Ascending aorta (tissue), 2 donors: ENCODE measurements at regions not wholly inside any gene's neighbourhood (a gene's known extent, or its start where the extent isn't known, plus 50 kb on each side); places are given as distances from the start of the nearest gene placed in this dataset.

Source experiments
- DNase-seq, 2 donors: peaks; one replicate each; pipeline ENCODE4 v3.0.0-alpha.2; 2019; ENCODE audit warnings: low spot score in 2 of 2
- H3K27ac ChIP-seq, 2 donors: fragments of 200-600 bp; sonication (generic); one replicate each; pipeline ENCODE4 v1.5.1; 2016 to 2017; ENCODE audit warnings: mild to moderate bottlenecking in 1 of 2
- H3K27me3 ChIP-seq: fragments of 200-600 bp; sonication (generic); one replicate; pipeline ENCODE4 v1.5.1; 2017
- H3K36me3 ChIP-seq, 2 donors: fragments of 200-600 bp; sonication (generic); one replicate each; pipeline ENCODE4 v1.5.1; 2016
- H3K4me1 ChIP-seq, 2 donors: fragments of 200-600 bp; sonication (generic); one replicate each; pipeline ENCODE4 v1.5.1; 2016 to 2017; ENCODE audit warnings: mild to moderate bottlenecking in 1 of 2
- H3K4me3 ChIP-seq, 2 donors: fragments of 200-600 bp; sonication (generic); one replicate each; pipeline ENCODE4 v1.5.1; 2016 to 2017; ENCODE audit warnings: mild to moderate bottlenecking in 1 of 2
- H3K9me3 ChIP-seq, 2 donors: fragments of 200-600 bp; sonication (generic); one replicate each; pipeline ENCODE4 v1.5.1; 2016
- intact Hi-C: fragments of 100-400 bp; cut with DNase I; formaldehyde crosslinking; loops from one replicate; pipeline ENCODE4 v1.15.1; 2023
- TF ChIP-seq, protein P1 (sequence below), 3 experiments: fragments of 200-600 bp in 2 of 3; fragments of 450-650 bp in 1 of 3; sonication (generic) in 2 of 3; IDR thresholded peaks; one replicate each; pipeline ENCODE4 v1.5.1; 2016 to 2019; ENCODE audit warnings: antibody characterized with exemption in 3 of 3, mild to moderate bottlenecking in 1 of 3, moderate library complexity in 1 of 3

DNA sequence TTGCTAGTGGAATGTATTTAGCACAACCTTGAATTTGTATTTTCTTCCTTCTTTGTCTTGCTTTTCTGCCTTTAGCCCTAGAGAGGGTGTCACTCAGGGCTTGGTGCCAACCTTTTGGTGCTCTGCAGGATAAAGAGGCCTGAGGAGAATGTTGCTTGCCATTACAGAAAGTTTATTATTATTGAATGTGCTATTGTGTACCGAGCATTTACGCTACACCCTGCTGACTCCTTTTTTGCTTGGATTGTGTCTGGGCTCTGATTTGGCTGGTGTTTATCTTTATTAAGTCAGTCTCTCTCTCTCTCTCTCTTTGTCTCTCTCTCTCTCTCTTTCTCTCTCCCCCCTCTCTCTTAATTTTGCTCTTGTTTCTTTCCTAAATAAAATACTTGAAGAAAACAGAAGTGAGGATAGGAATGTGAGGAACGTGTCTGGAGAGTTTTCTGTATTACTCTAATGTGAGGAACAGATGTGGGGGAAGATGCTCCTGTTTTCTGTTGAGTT lies 284.4 kb upstream of the PHYHIPL start:
- Histone ChIP-seq H3K36me3 (no peaks in the 10 kb centered on the region), H3K4me1 (no peaks in the 10 kb centered on the region), H3K27me3 (no peaks in the 10 kb centered on the region), H3K27ac (no peak overlapping the region), H3K4me3 (no peak overlapping the region), H3K9me3 (no peaks in the 10 kb centered on the region)
- DNase-seq: no peak
- TF ChIP-seq, protein P1, sequence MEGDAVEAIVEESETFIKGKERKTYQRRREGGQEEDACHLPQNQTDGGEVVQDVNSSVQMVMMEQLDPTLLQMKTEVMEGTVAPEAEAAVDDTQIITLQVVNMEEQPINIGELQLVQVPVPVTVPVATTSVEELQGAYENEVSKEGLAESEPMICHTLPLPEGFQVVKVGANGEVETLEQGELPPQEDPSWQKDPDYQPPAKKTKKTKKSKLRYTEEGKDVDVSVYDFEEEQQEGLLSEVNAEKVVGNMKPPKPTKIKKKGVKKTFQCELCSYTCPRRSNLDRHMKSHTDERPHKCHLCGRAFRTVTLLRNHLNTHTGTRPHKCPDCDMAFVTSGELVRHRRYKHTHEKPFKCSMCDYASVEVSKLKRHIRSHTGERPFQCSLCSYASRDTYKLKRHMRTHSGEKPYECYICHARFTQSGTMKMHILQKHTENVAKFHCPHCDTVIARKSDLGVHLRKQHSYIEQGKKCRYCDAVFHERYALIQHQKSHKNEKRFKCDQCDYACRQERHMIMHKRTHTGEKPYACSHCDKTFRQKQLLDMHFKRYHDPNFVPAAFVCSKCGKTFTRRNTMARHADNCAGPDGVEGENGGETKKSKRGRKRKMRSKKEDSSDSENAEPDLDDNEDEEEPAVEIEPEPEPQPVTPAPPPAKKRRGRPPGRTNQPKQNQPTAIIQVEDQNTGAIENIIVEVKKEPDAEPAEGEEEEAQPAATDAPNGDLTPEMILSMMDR (IDR thresholded peaks at IDR 0.05): no peak
- intact Hi-C loops: no loop called here

DNA sequence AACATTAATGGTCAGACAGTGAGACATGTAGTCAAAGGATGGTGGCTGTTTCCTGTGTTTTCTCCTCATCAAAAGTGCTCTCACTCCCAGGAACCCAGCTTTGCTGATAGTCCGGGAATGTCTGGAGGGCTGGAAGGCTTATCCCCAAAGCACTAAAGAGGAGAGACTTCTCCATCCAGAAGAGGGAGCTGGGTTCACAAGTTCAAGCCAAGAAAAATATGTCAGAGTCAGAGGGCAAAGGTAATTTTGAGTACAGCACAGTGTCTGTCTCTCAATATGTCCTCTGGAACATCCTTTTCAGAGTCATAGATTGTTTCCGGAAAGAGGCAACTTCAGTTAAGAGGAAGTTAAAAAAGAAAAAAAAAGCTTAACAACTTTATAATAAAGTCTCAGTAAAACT lies 281.5 kb upstream of the PHYHIPL start:
- no peak for DNase-seq
- no peaks in the 10 kb centered on the region for H3K27me3 ChIP-seq
- TF ChIP-seq, protein P1 (IDR thresholded peaks at IDR 0.05): no peak
- intact Hi-C loops: no loop called here
- H3K4me1 ChIP-seq: no peaks in the 10 kb centered on the region
- no peak overlapping the region for H3K4me3 ChIP-seq
- no peaks in the 10 kb centered on the region for H3K36me3 ChIP-seq
- no peaks in the 10 kb centered on the region for H3K9me3 ChIP-seq
- no peak overlapping the region for H3K27ac ChIP-seq

DNA sequence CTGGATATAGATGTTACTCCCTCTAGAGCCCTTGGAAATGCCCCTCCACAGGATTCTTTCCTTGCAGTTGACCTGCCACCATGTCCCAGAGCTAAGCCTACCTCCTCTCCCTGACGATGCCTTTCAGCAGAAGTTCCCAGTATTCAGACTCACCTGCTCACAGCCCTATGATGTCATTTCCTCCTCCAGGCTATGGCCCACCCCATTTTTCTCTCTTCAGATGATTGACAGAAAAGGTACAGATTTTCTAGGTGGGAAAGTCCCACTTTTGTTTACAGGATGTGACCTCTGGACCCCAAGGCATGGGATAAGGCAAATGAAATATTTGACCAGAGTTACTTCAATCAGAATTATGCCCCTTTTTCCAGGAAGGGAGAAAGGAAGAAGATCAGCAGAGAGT lies 280.2 kb upstream of the PHYHIPL start:
- intact Hi-C loops: no loop called here
- no peak overlapping the region for H3K4me3 ChIP-seq
- no peaks in the 10 kb centered on the region for H3K27me3 ChIP-seq
- DNase-seq: no peak
- no peaks in the 10 kb centered on the region for H3K36me3 ChIP-seq
- H3K4me1 ChIP-seq: no peaks in the 10 kb centered on the region
- H3K9me3 ChIP-seq: no peaks in the 10 kb centered on the region
- TF ChIP-seq, protein P1 (IDR thresholded peaks at IDR 0.05): no peak
- no peak overlapping the region for H3K27ac ChIP-seq

DNA sequence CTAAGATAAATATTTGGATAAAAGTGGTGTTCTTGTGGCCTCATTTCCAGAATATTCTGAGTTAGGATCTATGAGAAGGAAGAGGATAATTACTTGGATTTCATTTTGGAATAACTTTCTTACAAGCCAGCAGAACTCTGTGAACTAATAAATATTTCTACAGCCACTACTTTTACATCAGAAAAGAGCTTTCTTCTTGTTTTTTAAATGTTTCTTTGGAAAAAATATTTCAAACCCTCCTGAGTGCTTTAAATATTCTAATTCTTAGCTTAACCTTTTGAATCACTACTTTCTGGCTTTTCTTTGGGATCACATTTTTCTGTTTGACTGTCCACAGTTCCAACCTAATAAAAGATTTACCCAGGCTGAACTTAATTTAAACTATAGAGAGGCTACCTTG lies 279.2 kb upstream of the PHYHIPL start:
- no peak overlapping the region for H3K4me3 ChIP-seq
- no peaks in the 10 kb centered on the region for H3K36me3 ChIP-seq
- H3K27me3 ChIP-seq: no peaks in the 10 kb centered on the region
- no peaks in the 10 kb centered on the region for H3K4me1 ChIP-seq
- H3K9me3 ChIP-seq: no peaks in the 10 kb centered on the region
- no peak overlapping the region for H3K27ac ChIP-seq
- intact Hi-C loops: no loop called here
- TF ChIP-seq, protein P1 (IDR thresholded peaks at IDR 0.05): no peak
- DNase-seq: no peak

DNA sequence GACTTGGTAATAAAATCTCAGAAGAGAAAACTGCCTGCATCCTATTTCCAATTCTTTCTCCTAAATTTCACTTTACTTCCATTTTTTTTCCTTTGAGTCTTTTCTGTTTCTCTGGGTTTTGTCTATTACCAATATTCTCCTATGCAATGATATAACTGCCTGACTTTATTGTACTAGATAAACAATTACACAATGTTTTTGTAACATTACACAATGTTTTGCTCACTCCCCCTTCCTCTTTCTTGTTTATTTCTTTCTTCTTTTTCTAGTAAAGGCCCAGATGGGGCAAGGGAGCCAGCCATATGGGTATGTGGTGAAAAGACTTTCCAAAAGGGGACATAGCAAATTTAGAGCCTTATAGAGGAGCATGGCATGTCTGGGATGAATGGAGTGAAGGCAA lies 278.7 kb upstream of the PHYHIPL start:
- Histone ChIP-seq H3K4me3 (no peak overlapping the region), H3K36me3 (no peaks in the 10 kb centered on the region), H3K27me3 (no peaks in the 10 kb centered on the region), H3K9me3 (no peaks in the 10 kb centered on the region), H3K4me1 (no peaks in the 10 kb centered on the region), H3K27ac (no peak overlapping the region)
- intact Hi-C loops: no loop called here
- TF ChIP-seq, protein P1 (IDR thresholded peaks at IDR 0.05): no peak
- DNase-seq: no peak
